HG02884 (cell line): ENCODE measurements at regions not wholly inside any gene's neighbourhood (a gene's known extent, or its start where the extent isn't known, plus 50 kb on each side); places are given as distances from the start of the nearest gene placed in this dataset.
"Not testable (repeated sequence)": the region's sequence is repeated elsewhere in the genome, so short reads cannot be mapped to it uniquely, and the experiment has no call there.

Source experiments
- ATAC-seq: cut with Tn5 transposase; IDR thresholded peaks from one replicate; pipeline ENCODE4 v1.9.1; 2021; ENCODE audit warnings: mild to moderate bottlenecking, moderate library complexity; ENCODE audit not compliant: unreplicated experiment

DNA sequence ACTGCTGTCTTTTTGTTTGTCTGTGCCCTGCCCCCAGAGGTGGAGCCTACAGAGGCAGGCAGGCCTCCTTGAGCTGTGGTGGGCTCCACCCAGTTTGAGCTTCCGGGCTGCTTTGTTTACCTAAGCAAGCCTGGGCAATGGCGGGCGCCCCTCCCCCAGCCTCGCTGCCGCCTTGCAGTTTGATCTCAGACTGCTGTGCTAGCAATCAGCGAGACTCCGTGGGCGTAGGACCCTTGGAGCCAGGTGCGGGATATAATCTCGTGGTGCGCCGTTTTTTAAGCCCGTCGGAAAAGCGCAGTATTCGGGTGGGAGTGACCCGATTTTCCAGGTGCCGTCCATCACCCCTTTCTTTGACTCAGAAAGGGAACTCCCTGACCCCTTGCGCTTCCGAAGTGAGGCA lies 296.2 kb downstream of the TSN start:
- ATAC-seq: not testable (repeated sequence)

DNA sequence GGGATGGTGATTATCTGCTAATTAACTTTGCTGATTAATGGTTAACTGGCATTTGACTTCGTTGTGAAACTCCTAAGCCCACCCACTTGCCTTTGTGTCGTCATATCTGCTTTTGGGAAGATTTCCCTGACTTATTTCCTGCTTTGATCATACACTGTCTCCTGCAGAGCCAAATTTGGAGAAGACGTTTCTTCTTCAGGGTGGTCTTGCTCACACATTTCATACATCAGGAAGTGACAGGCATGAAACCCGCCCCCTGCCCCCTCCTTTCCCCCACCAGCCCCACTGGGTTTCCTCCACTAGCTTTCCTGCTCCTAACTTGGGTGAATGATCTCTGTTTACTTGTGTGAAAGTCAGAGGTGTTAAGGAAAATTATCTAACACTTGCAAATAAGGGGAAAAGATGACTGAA lies 300.1 kb downstream of the TSN start:
- ATAC-seq: no peak

GRCh38 chr2:122056853-122057252 lies 301.4 kb downstream of the TSN start:
- ATAC-seq: no peak

DNA sequence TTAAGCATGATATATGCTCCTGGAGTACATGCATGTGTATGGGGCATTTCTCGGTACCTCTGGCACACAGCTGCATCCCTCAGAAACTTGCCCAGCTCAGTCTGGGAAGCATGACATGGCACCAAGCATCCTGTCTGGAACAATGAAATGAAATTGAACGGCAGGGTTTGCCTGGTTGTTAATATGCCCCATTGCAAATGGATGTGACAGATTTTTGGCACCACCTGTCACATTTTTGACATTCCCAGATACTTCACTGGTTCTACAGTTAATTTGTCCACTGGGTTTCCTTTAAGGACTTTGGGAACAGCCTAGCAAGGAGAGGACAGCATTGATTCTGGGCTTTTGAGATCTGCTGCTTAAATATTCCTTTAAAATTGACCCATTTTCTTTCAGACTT lies 305.8 kb downstream of the TSN start:
- ATAC-seq: no peak

GRCh38 chr2:122061831-122062230 lies 306.4 kb downstream of the TSN start:
- ATAC-seq: no peak

DNA sequence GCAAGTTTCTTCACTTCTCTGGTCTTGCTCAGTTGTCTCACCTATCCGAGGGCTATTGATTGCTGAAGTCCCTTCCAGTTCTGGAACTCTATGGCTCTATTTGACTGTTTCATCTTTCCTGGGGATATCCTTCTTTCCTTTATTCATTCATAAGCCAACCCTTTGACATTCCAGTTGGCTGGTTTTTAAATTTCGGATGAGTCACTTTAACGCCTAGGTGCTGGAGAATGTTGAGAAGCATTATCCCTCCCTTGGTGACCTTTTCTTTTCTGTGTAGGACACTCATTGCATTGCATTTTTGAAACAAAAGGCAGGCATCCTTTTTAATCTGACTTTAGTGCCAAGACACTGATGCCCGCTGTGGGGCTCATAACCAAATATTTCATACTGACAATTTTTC lies 307.1 kb downstream of the TSN start:
- no peak for ATAC-seq

DNA sequence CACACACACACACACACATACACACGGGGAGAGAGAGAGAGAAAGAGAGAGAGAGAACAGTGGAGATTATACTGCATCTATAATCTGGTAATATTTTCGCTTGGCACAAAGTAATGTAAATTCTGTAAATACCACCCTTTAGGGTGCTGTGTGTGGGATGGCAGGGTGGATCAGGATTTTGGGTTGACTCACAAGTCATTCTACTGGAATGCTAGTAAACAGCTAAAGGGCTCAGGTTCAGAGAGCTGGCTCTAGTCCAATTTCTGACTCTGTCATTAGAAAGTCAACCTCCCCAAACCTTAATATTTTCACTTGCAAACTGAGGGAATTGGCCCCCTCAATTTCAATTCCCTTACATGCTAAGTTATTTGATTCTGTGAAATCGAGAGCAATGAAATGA lies 308.3 kb downstream of the TSN start:
- ATAC-seq: no peak

DNA sequence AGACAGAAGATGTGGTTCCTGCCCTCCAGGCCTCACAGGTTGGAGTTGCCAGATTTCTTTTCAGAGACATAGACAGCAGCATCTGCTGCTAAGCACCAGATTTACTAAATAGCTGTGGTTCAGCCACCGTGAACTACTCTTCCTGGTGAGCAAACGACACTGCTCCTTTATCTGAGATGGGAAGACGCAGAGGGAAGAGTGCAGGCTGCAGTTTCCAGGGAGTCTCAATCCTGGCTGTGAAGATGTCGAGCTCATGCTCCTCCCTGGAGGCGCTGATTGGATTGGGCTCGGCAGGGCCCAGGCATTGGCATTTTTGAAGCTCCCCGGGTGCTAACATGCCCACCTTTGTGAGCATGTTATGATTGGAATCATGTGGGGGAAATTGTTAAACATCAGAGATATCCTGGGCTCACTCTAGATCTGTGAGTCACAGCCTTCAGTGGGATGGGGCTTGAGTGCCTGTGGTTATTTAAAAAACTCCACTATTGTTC lies 314.8 kb downstream of the TSN start:
- ATAC-seq: no peak

DNA sequence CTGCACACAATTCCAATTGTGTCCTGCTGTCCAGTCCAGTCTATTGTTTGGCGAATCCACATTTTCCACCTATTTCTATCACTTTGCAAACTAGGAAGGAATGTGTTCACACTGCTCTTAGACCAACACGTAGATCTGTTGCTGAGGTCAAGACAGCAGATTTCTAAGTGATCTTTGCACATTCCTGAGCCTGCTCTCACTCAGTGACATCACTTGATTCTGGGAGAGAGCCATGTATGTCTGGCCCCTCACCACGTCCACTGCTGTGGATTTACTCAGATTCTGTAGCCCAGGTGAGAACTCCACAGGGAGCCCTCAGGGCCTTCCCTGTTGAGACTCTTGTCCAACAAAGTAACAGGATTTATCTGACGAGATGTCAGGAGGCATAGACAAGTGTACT lies 317.2 kb downstream of the TSN start:
- ATAC-seq: no peak

- ATAC-seq: no peak
Observed at GRCh38 chr2:122074201-122074600, 318.8 kb downstream of the TSN start.

- no peak for ATAC-seq
Observed at GRCh38 chr2:122075381-122075780, 319.9 kb downstream of the TSN start.

DNA sequence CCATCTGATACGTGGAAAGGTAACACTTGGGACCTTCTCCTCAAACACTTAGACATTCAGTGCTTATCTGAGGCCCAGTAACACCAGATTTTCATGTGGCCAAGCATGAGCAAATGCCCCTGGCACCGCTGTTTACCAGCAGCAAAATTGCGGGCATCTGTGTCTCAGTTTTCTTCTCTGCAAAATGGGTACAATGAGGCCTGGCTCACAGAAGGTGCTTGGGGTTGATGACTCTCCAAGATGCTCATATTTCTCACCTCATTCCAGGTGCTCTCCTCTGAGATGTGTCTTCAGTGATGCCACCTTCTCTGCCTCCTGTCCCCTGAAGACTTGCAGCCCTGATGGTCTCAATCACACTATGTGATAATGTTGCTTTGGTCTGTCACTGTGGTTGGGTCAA lies 321.7 kb downstream of the TSN start:
- ATAC-seq: no peak

DNA sequence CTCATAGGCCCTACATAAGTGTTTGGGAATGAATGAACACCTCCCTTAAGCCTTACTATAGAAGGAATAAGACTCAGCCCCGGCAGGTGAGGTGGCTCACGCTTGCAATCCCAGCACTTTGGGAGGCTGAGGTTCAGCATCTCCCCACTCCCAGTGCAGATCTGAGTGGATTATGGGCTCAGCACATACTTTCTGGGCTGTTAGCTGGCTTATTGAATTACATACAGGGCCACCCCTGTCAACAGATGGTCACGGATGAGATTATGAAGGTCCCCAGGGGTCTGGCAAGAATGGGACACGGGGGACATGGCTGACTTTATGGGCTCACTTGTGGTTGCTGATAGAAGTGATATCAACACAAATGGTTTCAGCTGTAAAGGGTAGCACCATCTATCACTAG lies 322.3 kb downstream of the TSN start:
- ATAC-seq: no peak

DNA sequence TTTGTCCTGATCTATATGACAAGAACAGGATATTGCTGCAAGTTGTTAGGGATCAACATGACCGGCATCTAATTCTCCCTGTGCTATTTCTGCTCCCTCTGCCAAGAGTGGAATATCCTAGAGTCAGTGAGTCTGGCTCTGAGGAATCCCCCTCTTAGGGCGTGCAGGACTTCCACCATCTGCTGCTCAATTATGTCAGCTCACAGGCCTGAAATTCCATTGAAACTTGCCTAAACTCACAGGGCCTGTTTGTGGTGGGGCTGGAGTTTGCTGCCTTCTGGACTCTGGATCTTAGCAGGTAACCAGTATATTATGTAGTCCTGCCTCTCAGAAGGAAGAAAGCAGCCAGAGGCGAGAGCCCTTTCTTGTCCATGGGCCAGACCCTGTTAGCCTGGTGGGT lies 323.0 kb downstream of the TSN start:
- no peak for ATAC-seq

DNA sequence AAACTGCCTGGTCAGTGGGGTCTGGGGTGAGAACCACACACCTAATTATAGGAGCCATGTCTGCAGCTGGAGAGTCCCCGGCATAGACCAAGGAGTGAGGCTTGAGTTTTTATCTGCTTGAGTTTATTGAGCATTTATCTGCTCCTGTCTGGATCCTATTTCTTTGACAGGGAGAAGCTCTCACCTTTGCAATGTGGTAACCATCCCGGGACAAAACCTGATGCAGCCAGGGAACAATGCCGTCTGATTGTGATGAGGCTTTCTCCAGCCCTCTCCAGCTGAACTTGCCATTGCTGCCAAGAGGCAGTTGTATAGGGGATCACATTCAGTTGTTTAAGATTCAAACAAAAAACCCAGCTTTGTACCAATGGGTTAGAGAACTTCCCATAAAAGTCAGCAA lies 324.4 kb downstream of the TSN start:
- no peak for ATAC-seq

- no peak for ATAC-seq
Observed at GRCh38 chr2:122080316-122080715, 324.9 kb downstream of the TSN start.

- no peak for ATAC-seq
Observed at GRCh38 chr2:122080871-122081270, 325.4 kb downstream of the TSN start.

GRCh38 chr2:122081751-122082150 lies 326.3 kb downstream of the TSN start:
- ATAC-seq: no peak

- ATAC-seq: no peak
Observed at GRCh38 chr2:122083256-122084048, 328.0 kb downstream of the TSN start.

DNA sequence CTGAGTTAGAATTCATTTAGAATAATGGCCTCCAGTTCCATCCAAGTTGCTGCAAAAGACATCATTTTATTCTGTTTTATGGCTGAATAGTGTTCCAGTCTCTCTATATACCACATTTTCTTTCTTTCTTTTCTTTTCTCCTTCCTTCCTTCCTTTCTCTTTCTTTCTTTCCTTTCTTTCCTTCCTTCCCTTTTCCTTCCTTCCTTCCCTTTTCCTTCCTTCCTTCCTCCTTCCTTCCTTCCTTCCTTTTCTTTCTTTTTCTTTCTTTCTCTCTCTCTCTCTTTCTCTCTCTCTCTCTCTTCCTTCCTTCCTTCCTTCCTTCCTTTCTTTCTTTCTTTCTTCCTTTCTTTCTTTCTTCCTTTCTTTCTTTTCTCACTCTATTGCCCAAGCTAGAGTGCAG lies 330.2 kb downstream of the TSN start:
- ATAC-seq: not testable (repeated sequence)

GRCh38 chr2:122094557-122094956 lies 339.1 kb downstream of the TSN start:
- no peak for ATAC-seq

DNA sequence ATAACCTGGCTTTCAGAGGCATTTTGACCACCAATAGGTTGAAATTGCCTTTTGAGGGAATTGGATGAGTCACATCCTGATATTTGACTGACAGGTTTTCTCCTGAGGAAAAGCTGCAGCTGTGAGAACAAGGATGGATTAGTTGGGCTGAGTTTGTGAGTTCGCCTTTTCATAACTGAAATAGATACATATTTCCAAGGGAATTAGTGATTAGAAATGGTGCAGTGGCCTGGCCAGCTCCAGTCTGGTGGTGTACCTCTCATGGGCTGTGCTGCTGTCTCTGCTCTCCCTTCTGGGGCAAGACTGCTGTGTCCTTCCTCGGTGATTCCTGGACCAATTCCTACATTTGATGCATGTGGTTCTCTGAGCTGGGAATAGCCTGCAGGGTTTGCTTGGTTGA lies 341.3 kb downstream of the TSN start:
- no peak for ATAC-seq

DNA sequence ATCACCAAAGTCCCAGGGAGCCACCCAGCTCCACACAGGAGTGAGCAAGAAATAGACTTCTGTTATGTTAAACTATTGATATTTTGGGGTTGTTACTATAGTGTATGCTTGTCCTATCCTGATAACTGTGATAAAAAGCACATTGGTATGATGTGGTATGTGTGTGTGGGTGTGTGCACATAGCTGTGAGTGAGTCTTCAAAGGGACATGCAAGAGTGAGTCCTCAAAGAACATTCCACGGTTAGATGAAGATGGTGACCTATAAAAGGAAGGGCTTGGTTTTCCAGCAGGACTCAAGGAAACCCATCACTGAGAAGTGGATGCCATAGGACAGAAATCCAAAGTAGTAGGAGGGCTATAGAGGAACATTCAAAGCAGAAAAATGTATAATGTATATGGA lies 342.9 kb downstream of the TSN start:
- ATAC-seq: no peak
